Occipital lobe (tissue), 1 donor: ENCODE measurements at regions not wholly inside any gene's neighbourhood (a gene's known extent, or its start where the extent isn't known, plus 50 kb on each side); places are given as distances from the start of the nearest gene placed in this dataset.
"Not testable (repeated sequence)": the region's sequence is repeated elsewhere in the genome, so short reads cannot be mapped to it uniquely, and the experiment has no call there.

Source experiments
- DNase-seq: peaks from one replicate; lab custom pipeline; 2025; lab: John Stamatoyannopoulos, UW

DNA sequence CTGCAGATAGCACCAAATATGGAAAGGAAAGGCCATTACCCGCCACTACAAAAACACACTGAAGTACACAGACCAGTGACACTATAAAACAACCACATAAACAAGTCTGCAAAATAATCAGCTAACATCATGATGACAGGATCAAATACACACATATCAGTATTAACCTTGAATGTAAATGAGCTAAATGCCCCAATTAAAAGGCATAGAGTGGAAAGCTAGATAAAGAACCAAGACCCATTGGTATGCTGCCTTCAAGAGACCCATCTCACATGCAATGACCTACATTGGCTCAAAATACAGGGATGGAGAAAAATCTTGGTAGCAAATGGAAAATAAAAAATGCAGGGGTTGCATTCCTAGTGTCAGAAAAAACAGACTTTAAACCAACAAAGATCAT lies 393.9 kb upstream of the GRAMD2B start:
- DNase-seq, result not testable (repeated sequence)

DNA sequence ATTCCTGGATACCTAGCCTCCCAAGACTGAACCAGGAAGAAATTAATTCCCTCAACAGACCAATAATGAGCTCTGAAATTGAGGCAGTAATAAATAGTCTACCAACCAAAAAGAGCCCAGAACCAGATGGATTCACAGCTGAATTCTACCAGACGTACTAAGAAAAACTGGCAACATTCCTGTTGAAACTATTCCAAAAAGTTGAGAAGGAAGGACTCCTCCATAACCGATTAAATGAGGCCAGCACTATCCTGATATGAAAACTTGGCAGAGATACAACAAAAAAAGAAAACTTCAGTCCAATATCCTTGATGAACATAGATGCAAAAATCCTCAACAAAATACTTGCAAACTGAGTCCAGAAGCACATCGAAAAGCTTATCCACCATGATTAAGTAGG lies 392.5 kb upstream of the GRAMD2B start:
- no peak for DNase-seq

DNA sequence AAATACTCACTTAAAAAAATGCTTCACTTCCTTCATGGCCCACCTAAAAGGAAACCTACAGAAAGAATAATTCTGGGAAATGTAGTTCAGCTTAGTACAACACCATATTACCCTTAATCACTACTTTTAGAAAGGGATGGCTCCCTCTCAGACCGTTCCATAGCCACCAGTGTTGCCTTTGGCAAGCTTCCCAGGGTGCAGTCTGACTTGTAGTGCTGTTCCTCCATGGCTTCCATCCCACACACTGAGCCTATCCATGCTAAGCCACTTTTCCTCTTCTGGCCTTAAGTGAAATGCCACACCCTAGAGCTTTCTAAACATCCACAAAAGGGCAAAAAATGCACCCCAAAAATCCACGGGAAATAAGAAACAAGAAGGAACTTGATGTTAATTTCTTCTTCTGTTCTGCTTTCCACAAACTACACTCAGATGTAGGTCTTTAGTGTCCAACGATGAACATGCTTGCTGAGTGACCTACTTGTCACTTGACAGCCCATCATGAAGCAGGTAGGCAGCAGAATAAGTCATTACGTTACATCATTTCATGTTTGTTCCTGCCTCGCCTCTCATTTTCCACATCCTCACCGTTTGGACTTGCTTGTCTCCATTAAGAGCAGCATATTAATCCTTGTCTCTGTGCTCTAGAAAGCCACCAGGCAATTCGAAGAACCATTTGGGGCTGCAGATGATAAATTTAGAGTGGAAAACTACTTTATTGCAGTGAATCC lies 391.1 kb upstream of the GRAMD2B start:
- no peak for DNase-seq

DNA sequence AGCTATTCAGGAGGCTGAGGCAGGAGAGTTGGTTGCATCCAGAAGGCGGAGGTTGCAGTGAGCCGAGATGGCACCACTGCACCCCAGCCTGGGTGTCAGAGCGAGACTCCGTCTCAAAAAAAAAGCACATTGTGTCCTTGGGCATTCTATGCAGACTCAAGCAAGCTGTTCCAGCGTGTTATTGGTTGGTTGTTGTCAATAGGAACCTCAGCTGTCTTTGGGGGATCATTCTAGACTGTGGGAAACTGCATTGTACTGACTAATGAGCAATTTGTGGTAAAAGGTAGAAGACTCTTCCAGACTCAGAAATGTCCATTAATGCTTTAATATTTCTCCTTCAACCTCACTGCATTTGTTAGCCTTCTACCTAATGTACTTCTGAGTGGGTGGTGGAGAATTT lies 379.5 kb upstream of the GRAMD2B start:
- DNase-seq, result no peak

DNA sequence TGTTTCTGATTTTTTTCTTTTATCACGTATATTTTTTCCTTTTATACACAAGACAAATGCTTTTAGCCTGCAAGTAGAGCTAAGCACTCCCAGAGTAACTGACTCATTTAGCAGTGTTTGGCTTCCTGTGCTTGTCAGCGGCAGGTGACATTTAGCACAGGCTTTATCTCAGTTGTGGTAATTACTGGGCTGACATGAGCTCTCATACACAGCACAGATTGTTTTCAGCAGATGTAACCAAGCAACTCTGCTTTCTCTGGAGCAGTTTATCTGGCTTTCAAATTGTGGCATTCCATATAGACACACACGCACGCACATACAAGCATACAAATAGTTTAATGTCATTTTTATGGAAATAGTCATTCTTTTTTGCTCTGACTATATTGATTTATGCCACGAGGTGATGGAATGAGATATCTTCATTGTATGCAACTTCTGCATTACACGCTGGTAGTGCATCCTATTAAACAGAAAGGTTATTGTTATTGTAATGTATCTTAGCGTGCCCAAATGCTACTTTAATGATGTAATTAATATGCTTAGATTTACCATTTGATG lies 379.0 kb upstream of the GRAMD2B start:
- no peak for DNase-seq

DNA sequence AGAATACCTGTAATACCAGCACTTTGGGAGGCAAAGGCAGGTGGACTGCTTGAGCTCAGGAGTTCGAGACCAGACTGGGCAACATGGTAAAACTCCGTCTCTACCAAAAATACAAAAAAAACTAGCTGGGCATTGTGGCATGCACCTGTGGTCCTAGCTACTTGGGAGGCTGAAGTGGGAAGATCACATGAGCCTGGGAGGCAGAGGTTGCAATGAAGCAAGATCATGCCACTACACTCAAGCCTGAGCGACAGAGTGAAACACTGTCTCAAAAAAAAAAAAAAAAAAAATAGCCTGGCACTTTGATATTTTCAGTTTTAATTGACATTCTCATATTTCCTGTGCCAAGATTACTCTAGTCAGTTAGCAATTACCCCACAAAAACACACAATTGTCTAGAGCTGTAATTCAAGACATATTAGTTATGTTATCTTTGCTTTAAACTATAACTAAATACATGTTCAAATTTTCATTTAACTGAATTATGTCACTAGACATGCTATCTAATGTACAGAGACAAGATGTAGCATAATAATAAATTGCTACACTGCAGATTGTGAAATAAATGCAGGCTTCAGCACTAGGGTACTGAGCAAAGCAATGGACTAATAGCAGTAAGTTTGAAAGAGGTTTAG lies 378.2 kb upstream of the GRAMD2B start:
- DNase-seq, result no peak

DNA sequence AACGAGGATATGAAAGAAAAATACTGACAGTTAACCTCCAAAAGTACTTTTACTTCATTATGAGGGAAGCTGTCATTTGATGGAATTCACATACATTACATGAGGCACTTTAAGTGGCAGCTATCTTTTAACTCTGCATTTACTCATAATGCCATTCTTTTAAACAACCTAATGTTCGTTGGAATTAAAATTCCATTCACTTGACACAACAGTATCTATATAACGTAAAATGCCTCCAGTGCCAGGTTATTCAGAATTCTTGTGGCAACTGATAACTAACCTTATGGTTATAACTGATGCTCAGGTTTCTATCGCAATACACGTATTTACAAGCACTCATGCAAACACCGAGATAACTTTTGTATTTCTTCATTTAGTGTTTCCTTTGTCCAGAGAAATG lies 376.9 kb upstream of the GRAMD2B start:
- DNase-seq, result no peak

DNA sequence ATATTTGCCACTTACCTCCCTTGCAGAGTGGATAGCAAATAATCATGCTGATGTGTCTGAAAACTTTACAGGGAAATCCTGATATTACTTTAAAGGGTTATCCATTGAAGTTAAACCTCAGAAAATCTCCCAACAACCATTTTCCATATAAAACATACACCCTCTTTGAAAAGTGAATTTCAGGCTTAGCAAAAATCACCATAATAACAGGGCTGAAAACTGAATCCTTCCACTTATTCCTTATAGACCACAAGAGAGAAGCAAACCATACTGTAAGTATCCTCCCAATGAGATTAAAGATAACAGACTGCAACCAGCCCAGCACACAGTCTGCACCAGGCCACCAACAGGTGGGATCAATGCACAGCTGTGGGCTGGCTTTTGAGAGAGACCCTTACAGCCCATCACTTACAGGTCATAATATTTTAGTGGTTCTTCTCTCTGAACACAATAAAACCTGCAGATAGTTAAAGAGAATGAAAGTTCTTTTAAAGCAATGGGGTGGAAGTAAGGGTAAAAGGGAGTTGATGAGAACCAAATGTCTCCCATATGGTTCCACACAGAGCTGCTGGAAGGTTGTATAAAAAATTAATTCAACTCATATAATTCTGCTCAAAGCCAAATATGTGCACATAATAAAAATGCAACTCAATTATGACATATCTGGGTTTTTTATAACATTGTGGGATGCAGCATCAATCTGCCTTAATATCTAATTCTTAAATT lies 376.2 kb upstream of the GRAMD2B start:
- DNase-seq, result no peak

DNA sequence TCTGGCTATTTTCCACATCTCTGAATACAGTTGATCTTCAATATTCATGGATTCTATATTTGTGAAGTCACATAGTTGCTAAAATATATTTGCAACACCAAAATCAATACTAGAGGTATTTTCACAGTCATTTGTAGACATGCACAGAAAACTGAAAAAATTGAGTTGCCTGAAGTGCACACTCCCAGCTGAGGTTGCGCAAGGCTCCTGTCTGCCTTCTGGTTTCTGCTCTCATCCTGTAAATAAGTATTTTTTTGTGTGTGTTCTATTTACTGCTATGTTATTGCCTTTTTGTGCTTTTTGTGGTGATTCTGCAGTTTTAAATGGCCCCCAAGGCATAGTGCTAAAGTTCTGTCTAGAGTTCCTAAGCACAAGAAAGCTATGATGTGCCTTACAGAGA lies 371.1 kb upstream of the GRAMD2B start:
- DNase-seq, result no peak

DNA sequence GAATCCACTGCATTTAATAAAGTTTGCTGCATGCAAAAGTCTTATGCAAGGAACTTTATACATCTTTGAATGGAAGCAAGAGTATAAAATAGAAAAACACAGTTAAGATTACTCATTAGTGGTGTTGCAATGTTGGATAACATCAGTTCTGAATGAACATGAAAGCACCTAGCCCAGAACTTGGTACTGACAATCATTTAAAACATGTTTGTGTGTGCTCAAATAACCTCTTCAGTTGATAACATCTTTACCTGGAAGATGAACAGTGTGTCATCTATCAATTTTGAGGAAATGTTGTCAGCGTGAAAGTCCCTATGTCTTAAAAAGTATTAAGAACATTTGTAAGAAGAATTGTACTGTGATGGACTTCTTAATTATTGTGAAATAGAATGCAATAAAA lies 370.4 kb upstream of the GRAMD2B start:
- DNase-seq, result no peak

DNA sequence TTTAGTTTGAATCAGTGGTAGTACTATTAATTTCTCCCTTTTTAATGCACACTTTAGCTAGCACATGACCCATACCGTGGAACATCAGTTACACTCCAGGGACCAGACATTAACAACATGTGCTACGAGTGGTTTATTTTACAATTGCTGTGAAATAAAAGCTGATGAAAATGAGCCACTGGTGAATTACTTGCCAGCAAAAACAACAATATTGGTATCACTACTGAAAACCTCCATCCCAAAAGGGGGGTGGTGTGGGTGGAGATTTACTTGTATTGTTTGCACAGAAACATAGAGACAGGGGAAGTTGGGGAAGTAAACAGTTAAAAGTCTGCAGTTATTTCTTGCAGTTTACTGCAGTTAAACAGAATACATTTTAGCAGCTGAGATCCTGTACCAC lies 369.6 kb upstream of the GRAMD2B start:
- DNase-seq, result no peak

DNA sequence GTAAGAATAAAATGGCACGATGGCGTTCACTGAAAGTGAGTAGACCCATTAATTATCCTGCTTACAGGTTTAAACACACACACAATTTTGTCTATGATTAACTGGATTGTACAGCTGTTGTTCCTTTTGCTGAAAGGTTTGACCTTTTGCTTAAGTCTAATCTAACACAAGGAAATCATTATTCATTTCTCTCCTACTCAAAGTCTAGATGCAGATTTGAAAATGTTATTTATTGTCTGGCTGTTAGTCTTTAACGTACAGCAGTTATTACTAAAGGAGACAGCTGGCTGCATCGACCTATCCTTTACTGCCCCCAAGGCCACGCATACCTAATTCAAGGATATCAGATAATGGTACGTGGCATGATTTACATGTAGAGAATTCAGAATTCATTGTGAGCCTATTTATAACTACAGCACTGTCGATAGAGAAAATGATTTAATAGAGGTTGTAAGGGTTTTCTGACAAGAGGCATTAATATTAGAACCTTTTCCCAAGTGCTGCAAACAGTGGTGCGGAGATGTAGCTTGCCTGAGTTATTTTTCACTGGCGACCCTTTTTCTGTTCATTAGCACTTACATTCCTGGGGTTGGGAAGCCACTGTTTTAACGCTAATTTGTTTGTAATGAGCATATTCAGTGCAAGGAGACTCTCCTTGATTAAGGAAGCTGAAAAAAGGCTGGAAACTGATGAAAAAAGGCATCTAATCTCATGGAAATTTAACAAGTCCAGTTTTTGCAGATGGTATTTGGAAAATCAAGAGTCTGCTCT lies 368.4 kb upstream of the GRAMD2B start:
- DNase-seq, result no peak

DNA sequence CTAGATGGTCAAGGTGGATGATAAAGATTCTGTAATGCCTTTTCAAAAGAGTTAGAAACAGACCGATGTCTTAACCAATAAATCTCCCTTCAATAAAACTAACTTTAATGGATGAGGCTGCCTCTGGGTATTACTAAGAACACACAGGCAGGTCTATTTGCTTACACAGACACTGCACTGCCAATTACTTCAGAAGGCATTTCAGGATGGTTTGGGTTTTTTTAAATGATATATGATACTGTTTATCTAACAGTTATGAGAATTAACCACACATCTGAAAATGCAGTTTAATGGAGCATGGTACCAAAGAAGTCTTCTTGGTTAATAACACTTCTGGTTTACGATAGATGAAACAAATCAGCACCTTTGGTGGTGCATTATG lies 367.9 kb upstream of the GRAMD2B start:
- no peak for DNase-seq

DNA sequence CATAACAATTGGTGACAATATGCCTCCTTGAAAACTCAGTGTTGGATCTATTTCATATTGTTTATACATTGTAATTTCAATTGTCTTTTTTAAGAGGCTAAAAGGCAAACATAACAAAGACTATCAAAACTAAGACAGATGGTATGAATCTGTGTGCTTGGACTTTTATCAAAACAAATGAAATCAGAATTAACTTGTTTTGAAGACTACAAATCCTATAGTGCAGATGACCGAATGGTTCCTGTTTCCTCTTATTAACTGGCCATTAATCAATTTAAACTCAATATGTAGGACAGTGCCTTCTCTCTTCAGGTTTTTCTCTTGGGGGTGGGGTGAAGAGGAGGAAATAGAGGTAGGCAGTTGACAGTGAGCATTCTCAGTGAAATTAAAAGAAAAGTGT lies 366.9 kb upstream of the GRAMD2B start:
- DNase-seq, result no peak

DNA sequence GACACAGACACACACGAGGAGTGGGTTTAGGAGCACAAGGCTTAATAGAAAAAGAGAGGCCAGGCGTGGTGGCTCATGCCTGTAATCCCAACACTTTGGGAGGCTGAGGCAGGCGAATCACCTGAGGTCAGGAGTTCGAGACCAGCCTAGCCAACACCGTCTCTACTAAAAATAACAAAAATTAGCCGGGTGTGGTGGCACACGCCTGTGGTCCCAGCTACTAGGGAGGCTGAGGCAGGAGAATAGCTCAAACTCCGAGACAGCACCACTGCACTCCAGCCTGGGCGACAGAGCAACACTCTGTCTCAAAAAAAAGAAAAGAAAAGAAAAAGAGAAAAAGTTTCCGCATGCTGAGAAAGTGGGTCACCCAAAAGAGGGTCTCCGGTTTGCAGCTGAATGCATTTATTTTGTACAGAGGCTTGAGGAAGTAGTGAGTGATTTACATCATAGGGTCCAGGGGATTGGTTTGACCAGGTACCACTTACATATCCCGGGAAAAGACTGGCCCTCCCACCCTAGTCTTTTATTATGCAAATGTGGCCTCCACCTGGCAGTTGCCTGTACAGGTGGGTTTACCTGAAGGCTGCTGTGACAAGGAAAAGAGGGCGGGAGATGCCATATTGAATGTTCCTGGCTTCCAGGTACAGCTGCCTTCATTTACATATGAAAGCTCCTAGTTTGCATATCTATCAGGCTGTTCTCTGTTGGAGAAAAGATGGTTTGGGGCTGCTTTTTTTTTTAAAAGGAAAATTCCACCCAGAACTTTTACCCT lies 366.2 kb upstream of the GRAMD2B start:
- no peak for DNase-seq

DNA sequence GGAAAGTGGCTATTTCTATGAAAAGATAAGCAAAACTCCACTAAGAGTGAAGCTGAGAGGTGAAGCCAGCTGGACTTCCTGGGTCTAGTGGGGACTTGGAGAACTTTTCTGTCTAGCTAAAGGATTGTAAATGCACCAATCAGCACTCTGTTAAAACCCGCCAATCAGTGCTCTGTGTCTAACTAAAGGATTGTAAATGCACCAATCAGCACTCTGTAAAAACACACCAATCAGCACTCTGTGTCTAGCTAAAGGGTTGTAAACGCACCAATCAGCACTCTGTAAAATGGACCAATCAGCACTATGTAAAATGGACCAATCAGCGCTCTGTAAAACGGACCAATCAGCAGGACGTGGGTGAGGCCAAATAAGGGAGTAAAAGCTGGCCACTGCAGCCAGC lies 364.8 kb upstream of the GRAMD2B start:
- not testable (repeated sequence) for DNase-seq

DNA sequence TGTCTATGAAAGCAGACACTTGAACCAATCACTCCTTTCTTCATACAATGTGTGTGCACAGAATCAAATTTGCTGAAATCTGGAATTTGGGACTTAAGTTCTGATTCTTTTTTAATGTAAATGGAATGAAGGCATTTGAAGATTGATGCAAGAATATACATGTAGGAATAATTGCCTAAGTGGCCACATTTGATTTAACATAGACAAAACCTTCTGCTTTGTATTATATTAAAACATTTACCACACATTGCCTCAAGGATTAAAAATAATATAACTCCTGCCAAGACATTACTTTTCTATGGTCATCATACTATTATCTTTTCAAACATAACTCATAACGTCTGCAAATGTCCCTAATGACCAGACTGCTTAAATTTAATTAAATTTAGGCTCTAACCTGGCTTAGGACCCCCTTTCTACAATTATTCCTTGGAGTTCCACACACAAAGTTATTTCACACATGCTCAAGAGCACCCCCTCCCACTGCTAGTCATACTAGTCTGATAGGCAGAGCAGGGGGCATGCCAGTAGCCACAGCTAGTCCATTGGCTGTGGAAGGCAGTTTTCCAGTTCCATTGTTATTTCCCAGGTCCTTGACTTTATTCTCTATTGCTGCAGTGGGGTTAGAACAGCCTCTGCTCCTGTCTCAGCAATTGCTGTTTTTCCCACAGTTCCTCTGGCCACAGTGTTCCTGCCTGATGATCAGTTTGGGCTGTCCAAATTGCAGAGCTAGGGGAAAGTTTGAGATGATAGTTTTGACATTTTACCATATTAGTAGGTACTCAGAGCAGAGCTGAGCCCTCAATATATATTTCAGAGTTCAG lies 360.6 kb upstream of the GRAMD2B start:
- DNase-seq, result no peak

DNA sequence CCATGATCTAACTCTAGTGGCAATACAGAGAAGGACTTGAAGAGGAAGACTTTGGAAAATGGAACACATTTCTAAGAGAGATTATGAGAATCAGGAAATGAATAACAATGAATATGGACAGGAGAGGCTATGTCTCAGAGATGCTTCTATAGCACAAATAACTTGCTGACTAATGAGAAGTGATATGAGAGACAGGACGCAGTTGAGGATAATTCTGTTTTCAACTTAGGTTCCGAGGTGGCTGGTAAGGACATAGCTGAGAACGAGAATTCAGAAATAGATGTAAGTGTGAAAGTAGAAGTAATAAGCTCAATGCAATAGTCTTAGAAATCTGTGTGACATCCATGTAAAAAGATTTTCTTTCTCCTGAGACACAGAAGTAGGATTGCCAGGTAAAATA lies 358.1 kb upstream of the GRAMD2B start:
- DNase-seq, result no peak

DNA sequence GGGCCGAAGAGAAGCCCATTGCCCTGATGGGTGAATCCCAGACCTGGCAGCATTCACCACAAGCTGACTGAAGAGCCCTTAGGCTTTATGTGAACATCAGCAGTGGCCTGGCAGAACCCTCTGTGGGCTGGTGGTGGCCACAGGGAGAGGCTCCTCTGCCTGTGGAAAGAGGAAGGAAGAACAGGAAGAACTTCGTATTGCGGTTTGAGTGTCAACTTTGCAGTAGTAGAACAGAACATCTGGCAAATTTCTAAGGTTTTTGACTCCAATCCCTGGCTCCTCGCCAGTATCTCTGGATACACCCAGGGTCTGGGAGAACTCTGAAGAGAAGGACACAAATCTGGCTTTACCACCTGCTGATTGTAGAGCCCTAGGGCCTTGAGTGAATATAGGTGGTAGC lies 356.4 kb upstream of the GRAMD2B start:
- no peak for DNase-seq

DNA sequence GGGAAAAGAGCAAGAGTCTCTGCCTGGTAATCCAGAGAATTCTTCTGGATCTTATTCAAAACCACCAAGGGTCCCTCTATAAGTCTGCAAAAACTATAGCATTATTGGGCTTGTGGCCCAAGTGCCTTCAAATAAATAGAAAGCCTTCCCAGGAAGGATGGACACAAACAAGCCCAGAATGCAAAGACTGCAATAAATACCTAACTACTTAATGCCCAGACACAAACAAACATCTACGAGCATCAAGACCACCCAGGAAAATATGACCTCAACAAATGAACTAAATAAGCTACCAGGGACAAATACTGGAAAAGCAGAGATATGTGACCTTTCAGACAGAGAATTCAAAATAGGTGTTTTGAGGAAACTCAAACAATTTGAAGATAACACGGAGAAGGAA lies 355.8 kb upstream of the GRAMD2B start:
- DNase-seq, result no peak
